ENCODE measurements at regions not wholly inside any gene's neighbourhood (a gene's known extent, or its start where the extent isn't known, plus 50 kb on each side); places are given as distances from the start of the nearest gene placed in this dataset.

GRCh38 chr5:68423154-68423811 lies 207.7 kb downstream of the PIK3R1 start (continued):
- TF ChIP-seq, protein P1, sequence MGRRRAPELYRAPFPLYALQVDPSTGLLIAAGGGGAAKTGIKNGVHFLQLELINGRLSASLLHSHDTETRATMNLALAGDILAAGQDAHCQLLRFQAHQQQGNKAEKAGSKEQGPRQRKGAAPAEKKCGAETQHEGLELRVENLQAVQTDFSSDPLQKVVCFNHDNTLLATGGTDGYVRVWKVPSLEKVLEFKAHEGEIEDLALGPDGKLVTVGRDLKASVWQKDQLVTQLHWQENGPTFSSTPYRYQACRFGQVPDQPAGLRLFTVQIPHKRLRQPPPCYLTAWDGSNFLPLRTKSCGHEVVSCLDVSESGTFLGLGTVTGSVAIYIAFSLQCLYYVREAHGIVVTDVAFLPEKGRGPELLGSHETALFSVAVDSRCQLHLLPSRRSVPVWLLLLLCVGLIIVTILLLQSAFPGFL (CRISPR knock-in tag; IDR thresholded peaks at IDR 0.05), result no peak
- no peak for TF ChIP-seq ZNF699 (CRISPR knock-in tag; IDR thresholded peaks at IDR 0.05; ENCODE audit: insufficient replicate concordance)
- TF ChIP-seq TRIM28 (IDR thresholded peaks at IDR 0.05), result no peak; the same call in 1 of the 2 replicates
- peak; percentile 85 for TF ChIP-seq GATA2 (CRISPR knock-in tag; IDR thresholded peaks at IDR 0.05)
- peak; percentile 56; the same call in 1 of the 2 replicates for TF ChIP-seq MTA3 (IDR thresholded peaks at IDR 0.05; ENCODE audit: borderline replicate concordance)
- 0 out of 2 replicates have a peak, but pooled peaks have one; percentile 31 for TF ChIP-seq POLR2A (conservative IDR thresholded peaks at IDR 0.05)
- TF ChIP-seq, protein P2, sequence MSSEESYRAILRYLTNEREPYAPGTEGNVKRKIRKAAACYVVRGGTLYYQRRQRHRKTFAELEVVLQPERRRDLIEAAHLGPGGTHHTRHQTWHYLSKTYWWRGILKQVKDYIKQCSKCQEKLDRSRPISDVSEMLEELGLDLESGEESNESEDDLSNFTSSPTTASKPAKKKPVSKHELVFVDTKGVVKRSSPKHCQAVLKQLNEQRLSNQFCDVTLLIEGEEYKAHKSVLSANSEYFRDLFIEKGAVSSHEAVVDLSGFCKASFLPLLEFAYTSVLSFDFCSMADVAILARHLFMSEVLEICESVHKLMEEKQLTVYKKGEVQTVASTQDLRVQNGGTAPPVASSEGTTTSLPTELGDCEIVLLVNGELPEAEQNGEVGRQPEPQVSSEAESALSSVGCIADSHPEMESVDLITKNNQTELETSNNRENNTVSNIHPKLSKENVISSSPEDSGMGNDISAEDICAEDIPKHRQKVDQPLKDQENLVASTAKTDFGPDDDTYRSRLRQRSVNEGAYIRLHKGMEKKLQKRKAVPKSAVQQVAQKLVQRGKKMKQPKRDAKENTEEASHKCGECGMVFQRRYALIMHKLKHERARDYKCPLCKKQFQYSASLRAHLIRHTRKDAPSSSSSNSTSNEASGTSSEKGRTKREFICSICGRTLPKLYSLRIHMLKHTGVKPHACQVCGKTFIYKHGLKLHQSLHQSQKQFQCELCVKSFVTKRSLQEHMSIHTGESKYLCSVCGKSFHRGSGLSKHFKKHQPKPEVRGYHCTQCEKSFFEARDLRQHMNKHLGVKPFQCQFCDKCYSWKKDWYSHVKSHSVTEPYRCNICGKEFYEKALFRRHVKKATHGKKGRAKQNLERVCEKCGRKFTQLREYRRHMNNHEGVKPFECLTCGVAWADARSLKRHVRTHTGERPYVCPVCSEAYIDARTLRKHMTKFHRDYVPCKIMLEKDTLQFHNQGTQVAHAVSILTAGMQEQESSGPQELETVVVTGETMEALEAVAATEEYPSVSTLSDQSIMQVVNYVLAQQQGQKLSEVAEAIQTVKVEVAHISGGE (CRISPR knock-in tag; IDR thresholded peaks at IDR 0.05), result no peak
- TF ChIP-seq RAD51 (IDR thresholded peaks at IDR 0.05; ENCODE audit: borderline replicate concordance, low read depth), result 0 out of 2 replicates have a peak, but pooled peaks have one; percentile 35
- no peak for TF ChIP-seq THRAP3 (IDR thresholded peaks at IDR 0.05; ENCODE audit: borderline replicate concordance)
- TF ChIP-seq AFF1 (IDR thresholded peaks at IDR 0.05; ENCODE audit: low read depth in 1 of 2, partially characterized antibody in 2 of 2), result peak in 1 of 2 experiments; percentile 73
- TF ChIP-seq PHTF2 (CRISPR knock-in tag; IDR thresholded peaks at IDR 0.05), result no peak
- TF ChIP-seq, protein P3, sequence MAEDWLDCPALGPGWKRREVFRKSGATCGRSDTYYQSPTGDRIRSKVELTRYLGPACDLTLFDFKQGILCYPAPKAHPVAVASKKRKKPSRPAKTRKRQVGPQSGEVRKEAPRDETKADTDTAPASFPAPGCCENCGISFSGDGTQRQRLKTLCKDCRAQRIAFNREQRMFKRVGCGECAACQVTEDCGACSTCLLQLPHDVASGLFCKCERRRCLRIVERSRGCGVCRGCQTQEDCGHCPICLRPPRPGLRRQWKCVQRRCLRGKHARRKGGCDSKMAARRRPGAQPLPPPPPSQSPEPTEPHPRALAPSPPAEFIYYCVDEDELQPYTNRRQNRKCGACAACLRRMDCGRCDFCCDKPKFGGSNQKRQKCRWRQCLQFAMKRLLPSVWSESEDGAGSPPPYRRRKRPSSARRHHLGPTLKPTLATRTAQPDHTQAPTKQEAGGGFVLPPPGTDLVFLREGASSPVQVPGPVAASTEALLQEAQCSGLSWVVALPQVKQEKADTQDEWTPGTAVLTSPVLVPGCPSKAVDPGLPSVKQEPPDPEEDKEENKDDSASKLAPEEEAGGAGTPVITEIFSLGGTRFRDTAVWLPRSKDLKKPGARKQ (CRISPR knock-in tag; IDR thresholded peaks at IDR 0.05), result no peak
- peak; percentile 70 for TF ChIP-seq CBFA2T2 (conservative IDR thresholded peaks at IDR 0.05)
- no peak for TF ChIP-seq GTF2F1 (IDR thresholded peaks at IDR 0.05; ENCODE audit: low read depth, low read length)
- TF ChIP-seq L3MBTL2 (IDR thresholded peaks at IDR 0.05), result peak; percentile 98

Data from K562 (cell line).